ENCODE measurements at regions not wholly inside any gene's neighbourhood (a gene's known extent, or its start where the extent isn't known, plus 50 kb on each side); places are given as distances from the start of the nearest gene placed in this dataset.
"Not testable (repeated sequence)": the region's sequence is repeated elsewhere in the genome, so short reads cannot be mapped to it uniquely, and the experiment has no call there.

DNA sequence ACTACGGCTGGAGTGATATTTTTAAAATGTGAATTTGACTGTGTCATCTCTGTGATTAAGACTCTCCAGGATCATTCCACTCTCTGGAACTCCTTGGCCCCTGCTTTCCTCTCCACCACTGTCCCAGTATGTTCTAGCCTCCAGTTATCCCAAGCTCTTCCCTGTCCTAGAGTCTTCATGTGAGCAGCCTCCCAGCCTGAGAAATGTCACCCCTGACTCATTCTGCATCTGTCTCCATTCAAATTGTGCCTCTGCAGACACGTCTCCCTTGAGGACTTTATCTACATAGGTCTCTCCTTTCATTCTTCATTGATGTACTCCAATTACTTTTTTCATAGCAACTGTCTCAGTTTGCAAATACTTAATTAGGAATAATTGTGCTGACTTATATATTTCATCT lies 317.7 kb upstream of the ADAMTS9 start:
- no peak for DNase-seq
- WGBS, 2 donors: 90 to 93% methylated on average over 2 of the region's 2 CpGs
- TF ChIP-seq, protein P1, sequence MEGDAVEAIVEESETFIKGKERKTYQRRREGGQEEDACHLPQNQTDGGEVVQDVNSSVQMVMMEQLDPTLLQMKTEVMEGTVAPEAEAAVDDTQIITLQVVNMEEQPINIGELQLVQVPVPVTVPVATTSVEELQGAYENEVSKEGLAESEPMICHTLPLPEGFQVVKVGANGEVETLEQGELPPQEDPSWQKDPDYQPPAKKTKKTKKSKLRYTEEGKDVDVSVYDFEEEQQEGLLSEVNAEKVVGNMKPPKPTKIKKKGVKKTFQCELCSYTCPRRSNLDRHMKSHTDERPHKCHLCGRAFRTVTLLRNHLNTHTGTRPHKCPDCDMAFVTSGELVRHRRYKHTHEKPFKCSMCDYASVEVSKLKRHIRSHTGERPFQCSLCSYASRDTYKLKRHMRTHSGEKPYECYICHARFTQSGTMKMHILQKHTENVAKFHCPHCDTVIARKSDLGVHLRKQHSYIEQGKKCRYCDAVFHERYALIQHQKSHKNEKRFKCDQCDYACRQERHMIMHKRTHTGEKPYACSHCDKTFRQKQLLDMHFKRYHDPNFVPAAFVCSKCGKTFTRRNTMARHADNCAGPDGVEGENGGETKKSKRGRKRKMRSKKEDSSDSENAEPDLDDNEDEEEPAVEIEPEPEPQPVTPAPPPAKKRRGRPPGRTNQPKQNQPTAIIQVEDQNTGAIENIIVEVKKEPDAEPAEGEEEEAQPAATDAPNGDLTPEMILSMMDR (IDR thresholded peaks at IDR 0.05): no peak
- no peak for TF ChIP-seq POLR2A (IDR thresholded peaks at IDR 0.05)
- no peaks in the 10 kb centered on the region for H3K36me3 ChIP-seq
- intact Hi-C loops (cut with DNase I): no loop called here
- H3K27me3 ChIP-seq: no peaks in the 10 kb centered on the region
- H3K4me1 ChIP-seq: no peaks in the 10 kb centered on the region
- H3K4me3 ChIP-seq (replicated peaks in 1 of 3): no peak overlapping the region
- H3K9me3 ChIP-seq: no peaks in the 10 kb centered on the region
- no peak overlapping the region for H3K27ac ChIP-seq

GRCh38 chr3:65004795-65005295 lies 317.0 kb upstream of the ADAMTS9 start:
- Histone ChIP-seq H3K4me3 (replicated peaks in 1 of 3) (no peak overlapping the region), H3K9me3 (no peaks in the 10 kb centered on the region), H3K36me3 (no peaks in the 10 kb centered on the region), H3K27ac (no peak overlapping the region), H3K4me1 (no peaks in the 10 kb centered on the region), H3K27me3 (no peaks in the 10 kb centered on the region)
- 69 to 81% methylated on average over 4 of the region's 4 CpGs for WGBS, 2 donors
- no peak for DNase-seq
- no peak for TF ChIP-seq POLR2A (IDR thresholded peaks at IDR 0.05)
- intact Hi-C loops (cut with DNase I): no loop called here

GRCh38 chr3:65004306-65004705 lies 316.5 kb upstream of the ADAMTS9 start:
- no peak for TF ChIP-seq POLR2A (IDR thresholded peaks at IDR 0.05)
- TF ChIP-seq, protein P1 (IDR thresholded peaks at IDR 0.05): no peak
- DNase-seq: no peak
- Histone ChIP-seq H3K4me1 (no peaks in the 10 kb centered on the region), H3K4me3 (replicated peaks in 1 of 3) (no peak overlapping the region), H3K36me3 (no peaks in the 10 kb centered on the region), H3K27me3 (no peaks in the 10 kb centered on the region), H3K27ac (no peak overlapping the region), H3K9me3 (no peaks in the 10 kb centered on the region)
- WGBS, 2 donors: 73 to 84% methylated on average over 1 of the region's 1 CpG
- intact Hi-C loops (cut with DNase I): no loop called here

GRCh38 chr3:65001119-65001518 lies 313.3 kb upstream of the ADAMTS9 start:
- H3K27me3 ChIP-seq; H3K4me3 ChIP-seq (replicated peaks in 1 of 3); H3K9me3 ChIP-seq; intact Hi-C loops (cut with DNase I); H3K36me3 ChIP-seq; DNase-seq; H3K27ac ChIP-seq; H3K4me1 ChIP-seq: not testable (repeated sequence)
- 93 to 95% methylated on average over 4 of the region's 4 CpGs for WGBS, 2 donors

- intact Hi-C loops (cut with DNase I): no loop called here
- Histone ChIP-seq H3K36me3 (no peaks in the 10 kb centered on the region), H3K4me1 (peaks cover 10 to 16% of the 10 kb centered on the region in 2 donors), H3K4me3 (replicated peaks in 1 of 3) (no peak overlapping the region), H3K27ac (no peak overlapping the region), H3K27me3 (no peaks in the 10 kb centered on the region), H3K9me3 (no peaks in the 10 kb centered on the region)
- DNase-seq: no peak
- TF ChIP-seq, protein P1 (IDR thresholded peaks at IDR 0.05): no peak
- no peak for TF ChIP-seq POLR2A (IDR thresholded peaks at IDR 0.05)
Observed at GRCh38 chr3:64998317-64998716, 310.5 kb upstream of the ADAMTS9 start.

DNA sequence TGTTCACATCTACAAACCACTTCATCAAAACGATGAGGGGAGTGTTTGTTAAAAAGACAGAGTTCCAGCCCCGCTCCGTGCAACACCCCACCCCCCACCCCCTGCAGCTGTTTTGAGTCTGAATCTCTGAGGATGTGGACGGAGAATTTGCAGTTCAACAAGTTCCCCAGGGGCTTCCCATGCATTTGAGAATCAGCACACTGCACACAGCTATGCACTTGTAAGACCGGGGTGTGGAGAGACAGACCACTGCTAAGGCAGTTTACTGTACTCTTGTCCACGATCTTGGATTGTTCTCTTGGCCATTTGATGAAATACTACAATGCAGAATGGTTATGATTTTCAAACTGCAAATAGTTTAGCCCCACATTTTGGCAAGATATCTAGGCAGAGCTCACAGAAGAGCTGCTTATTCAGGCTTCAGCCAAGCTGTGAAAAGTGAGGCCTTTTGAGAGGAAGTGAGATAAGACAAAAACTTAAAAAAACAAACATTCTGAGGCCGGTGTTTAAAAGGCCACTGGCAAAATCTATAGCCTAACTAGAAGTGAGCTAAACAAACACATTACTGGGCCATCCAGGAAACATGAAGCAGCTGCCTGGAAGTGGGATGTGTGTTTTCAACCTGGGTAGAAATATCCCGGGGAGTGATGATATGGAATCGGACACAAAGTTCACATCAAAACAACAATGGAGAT lies 308.2 kb upstream of the ADAMTS9 start:
- H3K4me3 ChIP-seq (replicated peaks in 1 of 3): no peak overlapping the region
- H3K4me1 ChIP-seq: peaks cover 10 to 16% of the 10 kb centered on the region in 2 donors
- TF ChIP-seq, protein P1 (IDR thresholded peaks at IDR 0.05): no peak
- no peak for TF ChIP-seq POLR2A (IDR thresholded peaks at IDR 0.05)
- intact Hi-C loops (cut with DNase I): no loop called here
- WGBS, 2 donors: 17% methylated on average over 9 of the region's 9 CpGs
- H3K9me3 ChIP-seq: no peaks in the 10 kb centered on the region
- H3K27ac ChIP-seq: peak overlapping the region in 2 of 3 donors; percentile 2 to 11
- H3K27me3 ChIP-seq: no peaks in the 10 kb centered on the region
- no peaks in the 10 kb centered on the region for H3K36me3 ChIP-seq
- peak; percentile 10 to 14 for DNase-seq

Measured in thyroid gland (tissue), 4 donors.